Activated CD4-positive, alpha-beta memory T cell treated with anti-CD3 and anti-CD28 coated beads, Interleukin-2, amount 10 ng/mL, durations not matched to agents 7 days and 5 days (primary cell): ENCODE measurements at regions not wholly inside any gene's neighbourhood (a gene's known extent, or its start where the extent isn't known, plus 50 kb on each side); places are given as distances from the start of the nearest gene placed in this dataset.
"Not testable (repeated sequence)": the region's sequence is repeated elsewhere in the genome, so short reads cannot be mapped to it uniquely, and the experiment has no call there.

Source experiments
- CTCF ChIA-PET: fragments of 350-600 bp; sonication (Branson Sonifier 250); formaldehyde crosslinking; loops from one replicate; lab custom pipeline; 2021; ENCODE audit warnings: antibody characterized with exemption, inconsistent platforms; lab: Charles Lee
- POLR2A ChIA-PET: fragments of 350-600 bp; sonication (Branson Sonifier 250); formaldehyde crosslinking; loops from one replicate; lab custom pipeline; 2021; ENCODE audit warnings: antibody characterized with exemption; lab: Charles Lee
- DNase-seq: peaks from one replicate; pipeline ENCODE4 v3.0.0-alpha.2; 2020
- H3K27ac Mint-ChIP-seq: one replicate; pipeline ENCODE4 v1.8.0; 2021; ENCODE audit warnings: mild to moderate bottlenecking, mixed read lengths
- H3K27me3 Mint-ChIP-seq: one replicate; pipeline ENCODE4 v1.8.0; 2021; ENCODE audit warnings: mixed read lengths
- H3K36me3 Mint-ChIP-seq: one replicate; pipeline ENCODE4 v1.8.0; 2021; ENCODE audit warnings: low read depth, mixed read lengths
- H3K4me1 Mint-ChIP-seq: one replicate; pipeline ENCODE4 v1.8.0; 2021; ENCODE audit warnings: mixed read lengths
- H3K4me3 Mint-ChIP-seq: one replicate; pipeline ENCODE4 v1.8.0; 2021; ENCODE audit warnings: mild to moderate bottlenecking, mixed read lengths
- H3K9me3 Mint-ChIP-seq: one replicate; pipeline ENCODE4 v1.8.0; 2021; ENCODE audit warnings: mixed read lengths

DNA sequence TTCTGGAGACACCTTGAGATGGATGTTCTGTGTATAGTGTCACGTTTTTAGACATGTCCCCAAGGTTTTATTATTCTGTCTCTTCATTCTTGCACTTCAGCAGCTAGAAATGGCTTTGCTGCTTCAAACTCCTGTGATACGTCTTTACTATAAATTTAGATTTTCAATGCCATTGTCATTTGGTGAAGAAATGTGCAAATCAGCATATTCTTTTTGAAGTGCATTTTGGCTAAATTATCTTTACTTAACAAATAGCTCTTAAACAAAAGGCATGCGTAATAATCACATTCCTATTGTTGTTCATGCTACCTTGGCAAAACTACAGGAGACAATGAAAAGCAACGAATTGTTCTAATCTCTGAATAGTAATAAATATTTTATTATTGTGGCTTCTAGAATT is 502.9 kb upstream of the SYT1 start:
- Mint-ChIP-seq H3K9me3 (peaks cover 5% of the 10 kb centered on the region), H3K4me3 (no peak overlapping the region)
- POLR2A ChIA-PET = no interaction called here

DNA sequence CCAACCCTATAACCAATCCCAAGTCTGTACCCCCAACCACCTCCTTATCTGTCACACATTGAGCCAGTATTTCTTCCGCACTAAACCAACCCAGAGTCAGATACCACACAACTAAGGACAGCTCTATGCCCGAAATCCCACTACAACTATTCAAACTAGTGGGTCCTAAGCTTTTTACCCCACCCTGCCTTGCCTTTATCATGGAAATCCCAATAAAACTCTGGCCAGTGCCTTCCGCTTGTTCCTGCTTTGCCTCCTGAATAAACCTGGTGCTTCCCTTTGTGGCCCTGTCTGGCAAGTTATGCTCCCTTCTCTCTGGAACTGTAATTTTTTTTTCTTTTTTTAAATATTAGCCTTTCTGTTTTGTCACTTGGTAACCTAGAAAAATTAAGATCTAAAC is 493.3 kb upstream of the SYT1 start:
- Mint-ChIP-seq H3K4me3 (no peak overlapping the region), H3K4me1 (no peaks in the 10 kb centered on the region), H3K27ac (no peak overlapping the region), H3K36me3 (no peaks in the 10 kb centered on the region), H3K27me3 (no peaks in the 10 kb centered on the region), H3K9me3 (peaks cover 13% of the 10 kb centered on the region)
- ChIA-PET CTCF (no interaction called here), POLR2A (no interaction called here)
- DNase-seq = no peak

More for the DNA sequence above, 502.9 kb upstream of the SYT1 start:
- H3K27me3 Mint-ChIP-seq = no peaks in the 10 kb centered on the region
- CTCF ChIA-PET = no interaction called here
- no peaks in the 10 kb centered on the region for H3K4me1 Mint-ChIP-seq
- DNase-seq = no peak
- H3K36me3 Mint-ChIP-seq = no peaks in the 10 kb centered on the region
- no peak overlapping the region for H3K27ac Mint-ChIP-seq

DNA sequence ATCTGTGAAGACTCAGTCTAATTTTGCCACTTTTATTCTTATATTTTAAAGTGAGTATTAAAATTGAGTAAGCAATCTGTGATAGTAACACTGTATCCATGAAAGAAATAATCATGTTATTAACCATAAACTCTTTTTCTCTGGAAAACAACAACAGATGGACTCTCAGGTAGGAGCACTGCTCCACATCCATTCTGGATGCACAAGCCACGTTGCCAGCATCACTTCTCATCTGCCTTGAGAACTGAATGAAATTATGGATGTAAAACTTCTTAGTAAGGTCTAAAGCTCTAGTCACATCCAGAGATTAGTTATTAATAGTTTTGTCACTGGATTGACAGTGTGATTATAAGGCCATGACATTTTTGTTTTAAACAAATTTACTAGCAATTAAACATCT is 489.1 kb upstream of the SYT1 start:
- Mint-ChIP-seq H3K4me1 (no peaks in the 10 kb centered on the region), H3K27me3 (no peaks in the 10 kb centered on the region), H3K9me3 (peaks cover 27% of the 10 kb centered on the region), H3K27ac (no peak overlapping the region), H3K36me3 (no peaks in the 10 kb centered on the region), H3K4me3 (no peak overlapping the region)
- POLR2A ChIA-PET = no interaction called here
- CTCF ChIA-PET = no interaction called here
- DNase-seq = no peak

DNA sequence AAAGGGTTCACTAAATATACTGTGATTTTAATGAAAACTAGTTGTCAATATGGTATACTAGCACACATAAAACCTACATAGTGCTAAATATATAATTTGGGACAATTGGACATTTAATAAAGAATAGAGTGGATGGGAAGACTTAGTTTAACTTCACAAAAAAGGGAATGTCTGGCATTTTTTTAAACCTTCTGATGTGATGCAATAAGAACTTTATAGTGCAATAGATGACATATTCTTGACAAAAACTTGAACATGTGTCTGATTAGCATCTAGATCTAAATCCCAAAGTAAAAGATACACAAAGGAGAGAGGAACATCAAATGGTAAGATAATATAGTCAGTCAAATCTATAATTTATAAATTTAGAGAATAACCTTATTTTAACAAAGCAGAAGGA is 488.3 kb upstream of the SYT1 start:
- DNase-seq = no peak
- Mint-ChIP-seq H3K9me3 (peaks cover 21% of the 10 kb centered on the region), H3K4me1 (no peaks in the 10 kb centered on the region), H3K4me3 (no peak overlapping the region), H3K36me3 (no peaks in the 10 kb centered on the region), H3K27ac (no peak overlapping the region), H3K27me3 (no peaks in the 10 kb centered on the region)
- ChIA-PET CTCF (no interaction called here), POLR2A (no interaction called here)

DNA sequence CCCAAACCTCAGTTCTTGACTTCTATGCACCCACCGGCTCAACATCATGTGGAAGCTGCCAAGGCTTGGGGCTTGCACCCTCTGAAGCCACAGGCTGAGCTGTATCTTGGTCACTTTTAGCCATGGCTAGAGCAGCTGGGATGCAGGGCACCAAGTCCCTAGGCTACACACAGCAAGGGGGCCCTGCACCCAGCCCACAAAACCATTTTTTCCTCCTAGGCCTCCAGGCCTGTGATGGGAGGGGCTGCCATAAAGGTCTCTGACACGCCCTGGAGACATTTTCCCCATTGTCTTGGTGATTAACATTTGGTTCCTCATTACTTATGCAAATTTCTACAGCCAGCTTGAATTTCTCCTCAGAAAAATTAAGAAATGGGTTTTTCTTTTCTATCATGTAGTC is 485.5 kb upstream of the SYT1 start:
- DNase-seq, H3K36me3 Mint-ChIP-seq, H3K4me3 Mint-ChIP-seq, H3K27me3 Mint-ChIP-seq, POLR2A ChIA-PET, CTCF ChIA-PET, H3K4me1 Mint-ChIP-seq, H3K27ac Mint-ChIP-seq: not testable (repeated sequence)
- peaks cover 24% of the 10 kb centered on the region for H3K9me3 Mint-ChIP-seq

DNA sequence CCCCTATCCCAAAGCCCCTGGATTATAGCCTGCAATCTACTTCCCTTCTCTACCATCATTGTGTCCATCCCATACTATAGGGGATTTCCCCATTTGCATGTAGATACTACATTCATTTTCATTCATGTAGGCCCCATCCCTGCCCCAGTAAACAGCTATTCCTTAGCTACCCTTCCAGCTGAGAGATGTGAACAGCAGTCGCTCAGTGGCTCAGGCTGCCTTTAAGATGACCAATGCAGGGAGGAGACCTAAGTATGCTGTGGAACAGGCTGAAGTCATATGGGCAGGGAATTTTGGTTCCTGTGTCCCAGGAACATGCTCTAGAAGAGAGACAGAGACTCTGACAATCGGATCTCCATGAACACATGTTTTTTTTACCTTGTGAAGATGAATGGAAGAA is 481.2 kb upstream of the SYT1 start:
- no peaks in the 10 kb centered on the region for H3K36me3 Mint-ChIP-seq
- ChIA-PET POLR2A (no interaction called here), CTCF (no interaction called here)
- no peak overlapping the region for H3K27ac Mint-ChIP-seq
- H3K4me1 Mint-ChIP-seq = no peaks in the 10 kb centered on the region
- H3K4me3 Mint-ChIP-seq = no peak overlapping the region
- peaks cover 22% of the 10 kb centered on the region for H3K9me3 Mint-ChIP-seq
- no peaks in the 10 kb centered on the region for H3K27me3 Mint-ChIP-seq
- DNase-seq = no peak

DNA sequence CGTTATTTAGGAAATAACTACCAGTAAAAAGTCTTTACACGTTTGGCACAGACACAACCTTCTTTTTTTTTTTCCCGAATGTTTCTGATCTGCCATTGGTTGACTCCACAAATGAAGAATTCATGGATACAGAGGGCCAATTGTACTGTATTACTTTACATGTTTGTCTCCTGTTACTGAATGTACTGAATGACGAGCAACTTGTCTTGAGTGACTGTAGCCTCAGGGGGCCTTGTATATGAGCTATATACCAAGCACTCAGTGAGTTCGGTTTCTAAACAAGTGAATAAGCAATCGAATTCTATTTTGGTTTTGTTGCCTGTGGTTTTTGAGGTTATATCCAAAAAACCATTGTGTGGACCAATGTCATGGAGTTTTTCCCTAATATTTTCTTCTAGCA is 480.0 kb upstream of the SYT1 start:
- Mint-ChIP-seq H3K27ac (no peak overlapping the region), H3K36me3 (no peaks in the 10 kb centered on the region), H3K9me3 (peaks cover 13% of the 10 kb centered on the region), H3K4me3 (no peak overlapping the region), H3K4me1 (no peaks in the 10 kb centered on the region), H3K27me3 (no peaks in the 10 kb centered on the region)
- no peak for DNase-seq
- CTCF ChIA-PET = no interaction called here
- POLR2A ChIA-PET = no interaction called here

DNA sequence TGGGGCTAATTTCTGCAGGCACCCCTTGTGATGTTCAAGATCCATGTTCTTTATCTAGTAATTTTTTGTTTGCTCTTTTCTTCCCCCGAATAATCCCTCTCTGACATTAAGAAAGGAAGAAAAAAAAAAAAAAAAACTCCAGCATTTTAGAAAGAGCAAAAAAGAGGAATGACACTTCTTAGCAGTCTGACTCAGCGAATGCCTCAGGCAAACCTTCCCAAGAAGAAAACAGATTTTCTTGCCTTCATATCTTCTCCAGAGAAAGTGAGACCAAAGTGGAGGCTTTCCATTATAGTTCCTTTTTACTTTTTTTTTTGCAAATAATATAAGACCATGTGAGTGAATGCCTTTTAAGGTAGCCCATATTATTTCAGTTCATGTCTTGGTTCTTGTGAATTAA is 479.0 kb upstream of the SYT1 start:
- ChIA-PET POLR2A (no interaction called here), CTCF (no interaction called here)
- DNase-seq = no peak
- Mint-ChIP-seq H3K36me3 (no peaks in the 10 kb centered on the region), H3K27ac (no peak overlapping the region), H3K9me3 (peaks cover 9% of the 10 kb centered on the region), H3K4me1 (no peaks in the 10 kb centered on the region), H3K27me3 (no peaks in the 10 kb centered on the region), H3K4me3 (no peak overlapping the region)

DNA sequence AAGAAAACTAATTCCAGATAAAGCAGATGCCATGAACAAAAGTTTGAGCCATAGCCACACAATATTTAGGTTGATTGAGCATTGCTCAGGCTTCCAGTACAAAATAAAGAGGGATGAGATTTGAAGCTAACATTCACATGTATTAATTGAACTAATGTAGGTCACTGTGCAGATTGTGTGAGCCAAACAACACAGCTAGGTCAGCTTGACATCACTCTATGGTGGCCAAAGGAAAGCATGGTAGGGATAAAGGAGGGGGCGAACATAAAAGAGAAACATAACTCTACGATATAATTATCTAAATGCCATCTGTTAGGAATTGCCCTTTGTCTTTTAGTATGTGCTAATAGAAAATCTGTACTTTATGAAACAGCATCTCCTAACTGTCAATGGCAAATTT is 477.7 kb upstream of the SYT1 start:
- Mint-ChIP-seq H3K9me3 (peaks cover 9% of the 10 kb centered on the region), H3K4me3 (no peak overlapping the region), H3K27ac (no peak overlapping the region), H3K36me3 (no peaks in the 10 kb centered on the region), H3K27me3 (no peaks in the 10 kb centered on the region), H3K4me1 (no peaks in the 10 kb centered on the region)
- POLR2A ChIA-PET = no interaction called here
- no peak for DNase-seq
- CTCF ChIA-PET = no interaction called here

DNA sequence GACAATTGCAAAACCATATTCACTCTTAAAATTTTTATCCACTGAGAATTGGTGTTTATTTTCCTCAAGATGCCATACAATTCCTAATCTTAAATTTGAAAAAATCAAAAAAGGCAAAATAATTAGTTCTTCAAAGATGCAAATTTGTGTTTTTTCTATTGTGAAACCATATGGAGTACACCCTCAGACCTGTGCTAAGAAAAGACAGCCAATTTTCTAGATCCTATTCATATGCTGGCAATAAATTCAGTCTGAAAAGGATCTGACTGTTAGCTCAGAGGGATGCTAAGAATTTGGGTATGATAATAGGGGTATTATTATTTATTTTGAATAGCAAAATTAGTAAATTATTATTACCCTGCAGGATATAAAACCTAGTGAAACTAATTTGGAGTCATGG is 476.9 kb upstream of the SYT1 start:
- Mint-ChIP-seq H3K36me3 (no peaks in the 10 kb centered on the region), H3K4me1 (no peaks in the 10 kb centered on the region), H3K4me3 (no peak overlapping the region), H3K9me3 (peaks cover 7% of the 10 kb centered on the region), H3K27me3 (no peaks in the 10 kb centered on the region), H3K27ac (no peak overlapping the region)
- CTCF ChIA-PET = no interaction called here
- POLR2A ChIA-PET = no interaction called here
- DNase-seq = no peak

DNA sequence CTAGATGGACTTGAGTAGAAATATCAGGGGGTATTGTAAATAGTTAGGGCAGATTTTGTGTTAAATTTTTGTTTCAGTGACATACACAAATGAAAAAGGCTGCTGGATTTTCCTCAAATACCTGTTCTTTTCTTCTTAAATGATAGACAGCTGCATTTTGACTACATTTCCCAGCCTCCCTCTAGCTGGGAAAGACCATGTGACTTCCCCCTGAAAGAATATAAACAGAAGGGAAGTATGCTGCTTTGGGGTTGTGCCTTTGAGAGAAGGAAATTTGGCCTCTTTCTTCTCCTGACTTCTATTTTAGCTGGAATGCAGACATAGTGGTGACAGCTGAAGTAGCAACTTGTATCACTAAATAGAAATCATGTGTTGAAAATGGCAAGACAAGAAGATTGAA is 476.1 kb upstream of the SYT1 start:
- no peak overlapping the region for H3K27ac Mint-ChIP-seq
- H3K9me3 Mint-ChIP-seq = peaks cover 5% of the 10 kb centered on the region
- no peaks in the 10 kb centered on the region for H3K4me1 Mint-ChIP-seq
- no peak overlapping the region for H3K4me3 Mint-ChIP-seq
- ChIA-PET CTCF (no interaction called here), POLR2A (no interaction called here)
- H3K27me3 Mint-ChIP-seq = no peaks in the 10 kb centered on the region
- H3K36me3 Mint-ChIP-seq = no peaks in the 10 kb centered on the region
- no peak for DNase-seq

DNA sequence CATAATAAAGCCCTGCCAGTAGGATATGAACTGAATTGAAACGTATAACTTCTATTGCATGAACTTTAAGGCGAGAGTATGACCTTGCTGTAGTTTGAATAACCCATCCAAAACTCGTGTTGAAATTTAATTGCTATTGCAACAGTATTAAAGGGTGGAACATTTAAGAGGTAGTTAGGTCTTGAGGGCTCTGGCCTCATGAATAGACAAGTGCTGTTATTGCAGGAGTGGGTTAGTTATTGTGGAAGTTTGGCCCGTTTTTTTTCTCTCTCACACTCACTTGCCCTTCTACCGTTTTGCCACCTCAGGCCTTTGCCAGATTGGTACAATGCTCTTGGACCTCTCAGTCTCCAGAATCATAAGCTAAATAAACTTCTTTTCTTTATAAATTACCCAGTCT is 473.7 kb upstream of the SYT1 start:
- Mint-ChIP-seq H3K4me1 (no peaks in the 10 kb centered on the region), H3K36me3 (no peaks in the 10 kb centered on the region), H3K27me3 (no peaks in the 10 kb centered on the region), H3K9me3 (no peaks in the 10 kb centered on the region), H3K4me3 (no peak overlapping the region), H3K27ac (no peak overlapping the region)
- ChIA-PET POLR2A (no interaction called here), CTCF (no interaction called here)
- DNase-seq = no peak

DNA sequence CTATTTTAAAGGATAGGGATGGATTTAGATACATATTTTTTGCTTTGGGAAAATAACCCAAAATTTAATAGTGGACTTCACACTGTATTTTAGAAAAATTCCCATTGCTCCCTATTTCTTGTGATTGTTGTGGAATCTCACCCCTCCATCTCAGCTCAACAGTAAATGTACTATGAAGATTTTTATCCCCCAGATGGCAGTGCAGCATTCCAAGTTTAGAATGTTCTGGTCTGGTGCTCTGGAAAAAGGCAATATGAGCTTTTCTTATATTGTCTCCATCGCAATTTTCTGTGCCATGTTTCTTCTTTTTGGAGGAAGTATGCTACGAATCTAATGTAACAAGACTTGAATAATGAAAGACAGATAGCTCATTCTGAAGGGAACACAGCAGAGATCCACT is 471.7 kb upstream of the SYT1 start:
- Mint-ChIP-seq H3K4me1 (no peaks in the 10 kb centered on the region), H3K36me3 (no peaks in the 10 kb centered on the region), H3K9me3 (peaks cover 2% of the 10 kb centered on the region), H3K4me3 (no peak overlapping the region), H3K27me3 (no peaks in the 10 kb centered on the region), H3K27ac (no peak overlapping the region)
- DNase-seq = no peak
- POLR2A ChIA-PET = no interaction called here
- CTCF ChIA-PET = no interaction called here

DNA sequence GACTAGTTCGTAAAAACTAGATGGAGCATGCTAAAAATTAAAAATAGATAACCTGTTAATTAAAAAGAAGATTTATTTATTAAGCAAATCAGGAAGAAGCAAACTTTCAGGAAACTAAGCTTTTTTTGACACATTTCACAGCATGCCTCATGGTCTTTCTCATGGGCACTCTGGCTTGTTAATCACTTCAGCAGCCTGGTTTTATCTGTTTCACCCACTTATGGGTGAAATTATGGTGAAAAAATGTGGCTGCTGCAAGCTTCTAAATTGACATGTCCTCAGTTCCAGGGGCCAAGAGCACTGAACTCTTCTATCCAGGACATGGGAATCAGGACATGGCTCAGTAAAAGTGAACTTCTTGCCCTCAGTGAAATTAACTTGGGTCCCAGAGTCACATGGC is 468.6 kb upstream of the SYT1 start:
- peaks cover 2% of the 10 kb centered on the region for H3K9me3 Mint-ChIP-seq
- POLR2A ChIA-PET = no interaction called here
- no peaks in the 10 kb centered on the region for H3K27me3 Mint-ChIP-seq
- DNase-seq = no peak
- no peaks in the 10 kb centered on the region for H3K4me1 Mint-ChIP-seq
- CTCF ChIA-PET = no interaction called here
- H3K36me3 Mint-ChIP-seq = no peaks in the 10 kb centered on the region
- H3K27ac Mint-ChIP-seq = no peak overlapping the region
- no peak overlapping the region for H3K4me3 Mint-ChIP-seq

DNA sequence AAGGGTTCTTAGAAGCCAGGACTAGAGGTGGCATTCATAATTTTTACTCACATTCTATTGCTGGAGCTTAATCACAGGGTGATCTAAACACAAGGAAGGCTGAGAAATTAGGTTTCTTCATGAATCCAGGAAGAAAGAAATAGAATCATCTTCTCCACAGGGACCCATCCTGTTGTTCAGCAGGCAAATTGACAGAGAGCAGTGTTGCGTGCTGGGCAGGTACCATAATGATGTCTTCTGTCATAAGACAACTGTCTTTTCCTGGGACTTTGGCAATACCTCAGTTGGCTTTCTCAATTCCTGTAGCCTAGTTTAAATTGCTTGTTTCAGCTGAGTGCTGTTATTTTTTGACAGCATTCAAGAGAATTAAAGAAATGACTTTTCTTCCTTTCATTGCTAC is 468.0 kb upstream of the SYT1 start:
- H3K27ac Mint-ChIP-seq = no peak overlapping the region
- ChIA-PET CTCF (no interaction called here), POLR2A (no interaction called here)

More for the DNA sequence above, 468.0 kb upstream of the SYT1 start:
- H3K36me3 Mint-ChIP-seq = no peaks in the 10 kb centered on the region
- no peaks in the 10 kb centered on the region for H3K27me3 Mint-ChIP-seq
- H3K9me3 Mint-ChIP-seq = peaks cover 2% of the 10 kb centered on the region
- DNase-seq = no peak
- H3K4me1 Mint-ChIP-seq = no peaks in the 10 kb centered on the region
- no peak overlapping the region for H3K4me3 Mint-ChIP-seq
